ENCODE measurements at regions not wholly inside any gene's neighbourhood (a gene's known extent, or its start where the extent isn't known, plus 50 kb on each side); places are given as distances from the start of the nearest gene placed in this dataset.

DNA sequence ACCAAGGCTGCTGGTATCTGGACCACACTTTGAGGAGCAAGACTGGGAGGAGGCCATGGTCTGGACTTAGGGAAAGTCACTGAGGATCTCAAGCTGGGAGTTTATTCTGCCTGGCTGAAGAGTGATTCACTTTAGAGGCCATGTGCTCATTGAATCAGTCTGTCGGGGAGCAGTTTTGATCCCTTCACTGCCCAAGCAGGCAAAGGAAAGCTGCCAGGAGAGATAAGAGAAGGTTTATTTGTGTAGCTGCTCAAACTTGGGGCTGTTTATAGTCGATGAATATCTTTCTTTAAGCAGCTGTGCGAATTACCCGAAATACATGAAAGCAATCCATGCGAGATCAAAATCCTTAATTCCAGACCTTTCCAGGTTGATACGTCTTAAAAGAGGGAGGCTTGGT, 544.4 kb upstream of the EEF2KMT start:
- H3K27me3 ChIP-seq (ENCODE audit: insufficient read depth, low read length), result no peaks in the 10 kb centered on the region
- H3K36me3 ChIP-seq (ENCODE audit: insufficient read depth, low read length), result no peaks in the 10 kb centered on the region
- H3K4me1 ChIP-seq (ENCODE audit: insufficient read depth, low read length), result no peaks in the 10 kb centered on the region
- H3K9me3 ChIP-seq (ENCODE audit: low read length), result no peaks in the 10 kb centered on the region
- no peak overlapping the region for H2AFZ ChIP-seq (ENCODE audit: low read depth, low read length)
- no peak overlapping the region for H3K4me3 ChIP-seq (ENCODE audit: low read length)

GRCh38 chr16:5640883-5641282, 543.3 kb upstream of the EEF2KMT start:
- H3K9me3 ChIP-seq (ENCODE audit: low read length), result no peaks in the 10 kb centered on the region
- H3K36me3 ChIP-seq (ENCODE audit: insufficient read depth, low read length), result no peaks in the 10 kb centered on the region
- H2AFZ ChIP-seq (ENCODE audit: low read depth, low read length), result no peak overlapping the region
- no peak overlapping the region for H3K4me3 ChIP-seq (ENCODE audit: low read length)
- H3K27me3 ChIP-seq (ENCODE audit: insufficient read depth, low read length), result no peaks in the 10 kb centered on the region
- H3K4me1 ChIP-seq (ENCODE audit: insufficient read depth, low read length), result no peaks in the 10 kb centered on the region

- no peak overlapping the region for H2AFZ ChIP-seq (ENCODE audit: low read depth, low read length)
- no peaks in the 10 kb centered on the region for H3K4me1 ChIP-seq (ENCODE audit: insufficient read depth, low read length)
- H3K4me3 ChIP-seq (ENCODE audit: low read length), result no peak overlapping the region
- no peaks in the 10 kb centered on the region for H3K9me3 ChIP-seq (ENCODE audit: low read length)
- no peaks in the 10 kb centered on the region for H3K27me3 ChIP-seq (ENCODE audit: insufficient read depth, low read length)
- H3K36me3 ChIP-seq (ENCODE audit: insufficient read depth, low read length), result no peaks in the 10 kb centered on the region
Measured at GRCh38 chr16:5639531-5639930, 541.9 kb upstream of the EEF2KMT start.

GRCh38 chr16:5635331-5635730, 537.7 kb upstream of the EEF2KMT start:
- H3K9me3 ChIP-seq (ENCODE audit: low read length), result no peaks in the 10 kb centered on the region
- no peaks in the 10 kb centered on the region for H3K36me3 ChIP-seq (ENCODE audit: insufficient read depth, low read length)
- no peaks in the 10 kb centered on the region for H3K27me3 ChIP-seq (ENCODE audit: insufficient read depth, low read length)
- no peak overlapping the region for H3K4me3 ChIP-seq (ENCODE audit: low read length)
- no peak overlapping the region for H2AFZ ChIP-seq (ENCODE audit: low read depth, low read length)
- no peaks in the 10 kb centered on the region for H3K4me1 ChIP-seq (ENCODE audit: insufficient read depth, low read length)

DNA sequence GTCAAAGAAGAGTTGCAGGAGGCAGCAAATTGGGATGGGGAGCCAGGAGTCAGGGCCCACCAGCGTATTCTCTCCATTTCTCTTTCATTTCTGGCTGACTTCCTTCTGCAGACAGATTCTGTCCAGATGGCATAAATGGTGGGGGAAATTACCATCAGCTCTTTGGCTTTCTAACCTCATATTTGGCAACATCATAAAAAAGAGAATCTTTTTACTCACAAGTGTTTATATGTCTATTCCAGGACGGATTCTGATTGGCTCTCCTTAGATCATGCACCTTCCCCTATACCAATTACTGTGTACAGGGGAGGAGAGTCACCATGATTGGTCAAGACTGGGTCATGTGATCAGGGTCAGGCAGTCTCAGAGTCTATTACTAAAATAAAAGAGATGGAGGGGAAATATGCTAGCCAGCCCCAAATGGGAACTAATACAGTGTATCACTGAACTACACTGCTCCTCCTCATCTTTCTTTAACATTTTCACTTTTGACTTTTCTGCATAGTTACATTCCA, 537.1 kb upstream of the EEF2KMT start:
- H3K4me3 ChIP-seq (ENCODE audit: low read length), result no peak overlapping the region
- no peak overlapping the region for H2AFZ ChIP-seq (ENCODE audit: low read depth, low read length)
- no peaks in the 10 kb centered on the region for H3K27me3 ChIP-seq (ENCODE audit: insufficient read depth, low read length)
- H3K4me1 ChIP-seq (ENCODE audit: insufficient read depth, low read length), result no peaks in the 10 kb centered on the region
- H3K9me3 ChIP-seq (ENCODE audit: low read length), result no peaks in the 10 kb centered on the region
- no peaks in the 10 kb centered on the region for H3K36me3 ChIP-seq (ENCODE audit: insufficient read depth, low read length)

GRCh38 chr16:5633845-5634440, 536.3 kb upstream of the EEF2KMT start:
- H3K9me3 ChIP-seq (ENCODE audit: low read length), result no peaks in the 10 kb centered on the region
- H3K4me1 ChIP-seq (ENCODE audit: insufficient read depth, low read length), result no peaks in the 10 kb centered on the region
- H3K36me3 ChIP-seq (ENCODE audit: insufficient read depth, low read length), result no peaks in the 10 kb centered on the region
- H3K4me3 ChIP-seq (ENCODE audit: low read length), result no peak overlapping the region
- no peaks in the 10 kb centered on the region for H3K27me3 ChIP-seq (ENCODE audit: insufficient read depth, low read length)
- no peak overlapping the region for H2AFZ ChIP-seq (ENCODE audit: low read depth, low read length)

DNA sequence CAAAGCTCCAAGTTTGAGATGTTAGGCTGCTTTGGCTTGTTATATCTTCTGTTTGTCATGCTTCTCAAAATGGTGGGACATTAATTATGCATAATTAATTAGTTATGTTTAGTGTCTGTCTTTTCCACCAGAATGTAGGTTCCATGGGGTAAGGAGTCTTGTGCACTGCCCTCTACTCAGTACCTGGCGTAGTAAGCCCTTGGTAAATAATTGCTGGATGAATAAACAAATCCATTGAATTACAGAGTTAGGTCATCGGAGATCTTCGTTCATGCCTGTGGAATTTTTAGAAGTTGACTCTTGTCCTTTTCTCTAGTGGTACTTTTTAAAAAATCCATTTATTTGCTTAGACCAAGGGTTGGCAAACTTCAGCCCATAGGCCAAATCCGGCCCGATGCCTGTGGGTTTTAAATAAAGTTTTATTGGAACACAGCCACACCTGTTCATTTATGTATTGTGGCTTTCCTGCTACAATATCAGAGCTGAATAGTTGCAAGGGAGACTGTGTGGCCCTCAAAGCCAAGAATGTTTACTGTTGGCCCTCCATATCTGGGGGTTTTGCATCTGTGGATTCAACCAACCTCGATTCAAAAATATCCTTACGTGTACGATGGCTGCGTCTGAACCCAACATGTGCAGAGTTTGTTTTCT, 524.8 kb upstream of the EEF2KMT start:
- Histone ChIP-seq H3K36me3 (ENCODE audit: insufficient read depth, low read length) (no peaks in the 10 kb centered on the region), H2AFZ (ENCODE audit: low read depth, low read length) (no peak overlapping the region), H3K9me3 (ENCODE audit: low read length) (no peaks in the 10 kb centered on the region), H3K4me3 (ENCODE audit: low read length) (no peak overlapping the region), H3K4me1 (ENCODE audit: insufficient read depth, low read length) (no peaks in the 10 kb centered on the region), H3K27me3 (ENCODE audit: insufficient read depth, low read length) (no peaks in the 10 kb centered on the region)

- Histone ChIP-seq H3K4me3 (ENCODE audit: low read length) (no peak overlapping the region), H3K36me3 (ENCODE audit: insufficient read depth, low read length) (no peaks in the 10 kb centered on the region), H3K27me3 (ENCODE audit: insufficient read depth, low read length) (no peaks in the 10 kb centered on the region), H2AFZ (ENCODE audit: low read depth, low read length) (no peak overlapping the region), H3K4me1 (ENCODE audit: insufficient read depth, low read length) (no peaks in the 10 kb centered on the region), H3K9me3 (ENCODE audit: low read length) (no peaks in the 10 kb centered on the region)
Measured at GRCh38 chr16:5621826-5622225, 524.2 kb upstream of the EEF2KMT start.

- no peaks in the 10 kb centered on the region for H3K9me3 ChIP-seq (ENCODE audit: low read length)
- no peaks in the 10 kb centered on the region for H3K27me3 ChIP-seq (ENCODE audit: insufficient read depth, low read length)
- H3K4me1 ChIP-seq (ENCODE audit: insufficient read depth, low read length), result no peaks in the 10 kb centered on the region
- H3K36me3 ChIP-seq (ENCODE audit: insufficient read depth, low read length), result no peaks in the 10 kb centered on the region
- H3K4me3 ChIP-seq (ENCODE audit: low read length), result no peak overlapping the region
- H2AFZ ChIP-seq (ENCODE audit: low read depth, low read length), result no peak overlapping the region
Measured at GRCh38 chr16:5619304-5619703, 521.7 kb upstream of the EEF2KMT start.

GRCh38 chr16:5616841-5617240, 519.2 kb upstream of the EEF2KMT start:
- Histone ChIP-seq H2AFZ (ENCODE audit: low read depth, low read length) (no peak overlapping the region), H3K36me3 (ENCODE audit: insufficient read depth, low read length) (no peaks in the 10 kb centered on the region), H3K4me1 (ENCODE audit: insufficient read depth, low read length) (no peaks in the 10 kb centered on the region), H3K4me3 (ENCODE audit: low read length) (no peak overlapping the region), H3K27me3 (ENCODE audit: insufficient read depth, low read length) (no peaks in the 10 kb centered on the region), H3K9me3 (ENCODE audit: low read length) (no peaks in the 10 kb centered on the region)

DNA sequence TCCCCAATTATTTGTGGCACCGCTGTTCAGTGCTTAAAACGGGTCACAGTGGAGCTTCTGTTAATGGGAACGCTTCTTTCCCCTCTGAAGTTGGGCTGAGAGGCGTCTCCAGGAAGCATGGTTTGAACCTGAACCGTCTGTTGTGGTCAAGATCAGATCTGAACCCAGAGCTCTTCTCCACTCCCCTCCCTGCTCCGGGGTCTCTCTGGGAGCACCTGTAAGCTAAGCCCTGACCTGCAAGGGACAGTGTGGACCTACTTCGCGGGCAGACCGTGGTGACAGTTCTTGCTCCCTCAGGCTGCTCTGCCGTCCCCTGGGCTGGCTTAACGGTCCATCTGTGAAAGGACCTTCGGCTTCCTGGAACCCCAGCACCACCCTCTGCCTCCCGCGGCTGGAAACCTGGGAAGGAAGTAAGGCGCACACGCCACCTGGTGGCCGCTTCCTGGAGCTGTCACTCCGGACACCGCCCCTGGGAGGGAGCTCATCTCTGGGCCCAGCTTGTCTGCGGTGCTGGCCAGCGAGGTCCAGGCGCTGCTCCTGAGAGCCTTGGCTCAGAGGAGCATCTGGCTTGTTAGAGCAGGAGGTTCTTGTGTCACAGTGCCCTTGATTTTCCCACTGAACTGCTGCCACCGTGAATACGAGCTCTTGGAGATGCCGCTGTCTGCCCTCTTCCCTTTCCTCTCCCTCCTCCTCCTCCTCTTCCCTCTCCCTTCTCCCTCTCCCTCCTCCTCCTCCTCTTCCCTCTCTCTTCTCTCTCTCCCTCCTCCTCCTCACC, 518.5 kb upstream of the EEF2KMT start:
- H3K36me3 ChIP-seq (ENCODE audit: insufficient read depth, low read length), result no peaks in the 10 kb centered on the region
- H3K9me3 ChIP-seq (ENCODE audit: low read length), result no peaks in the 10 kb centered on the region
- H3K4me3 ChIP-seq (ENCODE audit: low read length), result no peak overlapping the region
- no peaks in the 10 kb centered on the region for H3K4me1 ChIP-seq (ENCODE audit: insufficient read depth, low read length)
- no peak overlapping the region for H2AFZ ChIP-seq (ENCODE audit: low read depth, low read length)
- H3K27me3 ChIP-seq (ENCODE audit: insufficient read depth, low read length), result no peaks in the 10 kb centered on the region

GRCh38 chr16:5607169-5607568, 509.6 kb upstream of the EEF2KMT start:
- Histone ChIP-seq H3K27me3 (ENCODE audit: insufficient read depth, low read length) (no peaks in the 10 kb centered on the region), H3K36me3 (ENCODE audit: insufficient read depth, low read length) (no peaks in the 10 kb centered on the region), H3K4me1 (ENCODE audit: insufficient read depth, low read length) (no peaks in the 10 kb centered on the region), H3K9me3 (ENCODE audit: low read length) (no peaks in the 10 kb centered on the region), H2AFZ (ENCODE audit: low read depth, low read length) (no peak overlapping the region), H3K4me3 (ENCODE audit: low read length) (no peak overlapping the region)

DNA sequence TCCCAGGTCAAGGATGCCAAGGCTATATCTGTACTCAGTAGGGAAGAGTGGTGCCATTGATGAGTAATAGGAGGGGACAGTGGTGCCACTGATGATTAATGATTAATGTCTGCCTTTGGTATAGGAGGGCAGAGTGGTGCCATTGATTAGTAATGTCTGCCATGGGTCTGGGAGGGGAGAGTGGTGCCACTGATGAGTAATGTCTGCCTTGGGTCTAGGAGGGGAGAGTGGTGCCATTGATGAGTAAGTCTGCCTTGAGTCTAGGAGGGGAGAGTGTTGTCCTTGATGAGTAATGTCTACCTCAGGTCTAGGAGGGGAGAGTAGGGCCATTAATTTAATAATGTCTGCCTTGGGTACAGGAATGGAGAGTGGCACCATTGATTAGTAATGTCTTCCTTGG, 507.8 kb upstream of the EEF2KMT start:
- H3K4me1 ChIP-seq (ENCODE audit: insufficient read depth, low read length), result no peaks in the 10 kb centered on the region
- no peaks in the 10 kb centered on the region for H3K9me3 ChIP-seq (ENCODE audit: low read length)
- H3K27me3 ChIP-seq (ENCODE audit: insufficient read depth, low read length), result no peaks in the 10 kb centered on the region
- H3K36me3 ChIP-seq (ENCODE audit: insufficient read depth, low read length), result no peaks in the 10 kb centered on the region
- no peak overlapping the region for H2AFZ ChIP-seq (ENCODE audit: low read depth, low read length)
- H3K4me3 ChIP-seq (ENCODE audit: low read length), result no peak overlapping the region

Measured in neuron (in vitro differentiated cells).